MM.1S (cell line): ENCODE measurements at regions not wholly inside any gene's neighbourhood (a gene's known extent, or its start where the extent isn't known, plus 50 kb on each side); places are given as distances from the start of the nearest gene placed in this dataset.
"Not testable (repeated sequence)": the region's sequence is repeated elsewhere in the genome, so short reads cannot be mapped to it uniquely, and the experiment has no call there.

ENCODE experiments used
- DNase-seq: peaks from one replicate; pipeline ENCODE4 v3.0.0-alpha.2; 2015
- H2AFZ ChIP-seq: fragments of 300-600 bp; sonication (generic); 2 replicates; pipeline ENCODE4 v1.6.0; 2016; ENCODE audit warnings: antibody characterized with exemption, low read length
- H3F3A ChIP-seq: fragments of 300-600 bp; sonication (generic); 2 replicates; pipeline ENCODE4 v1.6.1; 2016; ENCODE audit warnings: mild to moderate bottlenecking, antibody characterized with exemption, low read length, moderate library complexity, mixed read lengths; ENCODE audit not compliant: insufficient read depth
- H3K27ac ChIP-seq: fragments of 300-600 bp; sonication (generic); 2 replicates; pipeline ENCODE4 v1.5.1; 2016; ENCODE audit warnings: mild to moderate bottlenecking, low read length
- H3K27me3 ChIP-seq: fragments of 300-600 bp; sonication (generic); replicated peaks from 2 replicates; pipeline ENCODE4 v1.6.0; 2016; ENCODE audit warnings: low read length; ENCODE audit not compliant: insufficient read depth
- H3K36me3 ChIP-seq: fragments of 300-600 bp; sonication (generic); replicated peaks from 2 replicates; pipeline ENCODE4 v1.6.1; 2016; ENCODE audit warnings: mild to moderate bottlenecking, low read length, mixed read lengths; ENCODE audit not compliant: insufficient read depth
- H3K4me1 ChIP-seq: fragments of 300-600 bp; sonication (generic); 2 replicates; pipeline ENCODE4 v1.6.1; 2016; ENCODE audit warnings: low read length, mixed read lengths
- H3K4me2 ChIP-seq: fragments of 300-600 bp; sonication (generic); 2 replicates; pipeline ENCODE4 v1.6.0; 2016; ENCODE audit warnings: low read depth, low read length
- H3K4me3 ChIP-seq: fragments of 300-600 bp; sonication (generic); 2 replicates; pipeline ENCODE4 v1.5.1; 2016; ENCODE audit warnings: low read length, mixed read lengths
- H3K79me2 ChIP-seq: fragments of 300-600 bp; sonication (generic); 2 replicates; pipeline ENCODE4 v1.6.1; 2016; ENCODE audit warnings: mixed run types, low read length, mixed read lengths
- H3K9ac ChIP-seq: fragments of 300-600 bp; sonication (generic); 2 replicates; pipeline ENCODE4 v1.6.1; 2016; ENCODE audit warnings: low read length, mixed read lengths
- H3K9me2 ChIP-seq: fragments of 300-600 bp; sonication (generic); replicated peaks from 2 replicates; pipeline ENCODE4 v1.6.1; 2016; ENCODE audit warnings: mild to moderate bottlenecking, low read length, mixed read lengths; ENCODE audit not compliant: insufficient read depth
- H3K9me3 ChIP-seq: fragments of 300-600 bp; sonication (generic); replicated peaks from 2 replicates; pipeline ENCODE4 v1.6.1; 2016; ENCODE audit warnings: mild to moderate bottlenecking, low read length, mixed read lengths; ENCODE audit not compliant: insufficient read depth
- H4K20me1 ChIP-seq: fragments of 300-600 bp; sonication (generic); 2 replicates; pipeline ENCODE4 v1.6.1; 2016; ENCODE audit warnings: mild to moderate bottlenecking, low read length, moderate library complexity, mixed read lengths; ENCODE audit not compliant: insufficient read depth
- CTCF ChIP-seq: fragments of 300-600 bp; sonication (generic); IDR thresholded peaks from 2 replicates; pipeline ENCODE4 v1.5.1; 2016; ENCODE audit warnings: antibody characterized with exemption, low read length, mixed read lengths
- EZH2 ChIP-seq: fragments of 300-600 bp; sonication (generic); optimal IDR thresholded peaks from 2 replicates; pipeline ENCODE3; 2017; ENCODE audit warnings: low read depth, mild to moderate bottlenecking, antibody characterized with exemption, low read length, mixed read lengths
- EZH2phosphoT487 ChIP-seq: fragments of 300-600 bp; sonication (generic); IDR thresholded peaks from 2 replicates; pipeline ENCODE4 v1.6.1; 2018; ENCODE audit warnings: antibody characterized with exemption, low read length

- TF ChIP-seq EZH2 (no peak), CTCF (no peak), EZH2phosphoT487 (no peak)
- no peaks in the 10 kb centered on the region for H3K9me3 ChIP-seq
- H3K36me3 ChIP-seq = no peaks in the 10 kb centered on the region
- H3K9me2 ChIP-seq = no peaks in the 10 kb centered on the region
- H3K27ac ChIP-seq = no peak overlapping the region
- H3K4me3 ChIP-seq = no peak overlapping the region
- no peak overlapping the region for H3K4me2 ChIP-seq
- H3F3A ChIP-seq = no peaks in the 10 kb centered on the region
- H3K79me2 ChIP-seq = no peaks in the 10 kb centered on the region
- H3K4me1 ChIP-seq = peaks cover 5% of the 10 kb centered on the region; the same call in 1 of the 2 replicates
- no peak overlapping the region for H2AFZ ChIP-seq
- no peaks in the 10 kb centered on the region for H3K27me3 ChIP-seq
- H3K9ac ChIP-seq = no peak overlapping the region
- DNase-seq = no peak
- no peaks in the 10 kb centered on the region for H4K20me1 ChIP-seq
Observed at GRCh38 chr11:59028105-59028504, 58.0 kb upstream of the GLYATL1B start.

- no peak overlapping the region for H3K4me2 ChIP-seq
- no peaks in the 10 kb centered on the region for H4K20me1 ChIP-seq
- H2AFZ ChIP-seq = no peak overlapping the region
- H3K4me1 ChIP-seq = peaks cover 5% of the 10 kb centered on the region; the same call in 1 of the 2 replicates
- H3K4me3 ChIP-seq = no peak overlapping the region
- no peak overlapping the region for H3K27ac ChIP-seq
- H3K9ac ChIP-seq = no peak overlapping the region
- H3K79me2 ChIP-seq = no peaks in the 10 kb centered on the region
- H3F3A ChIP-seq = no peaks in the 10 kb centered on the region
- H3K36me3 ChIP-seq = no peaks in the 10 kb centered on the region
- no peak for TF ChIP-seq EZH2phosphoT487
- no peaks in the 10 kb centered on the region for H3K27me3 ChIP-seq
- H3K9me2 ChIP-seq = no peaks in the 10 kb centered on the region
- H3K9me3 ChIP-seq = no peaks in the 10 kb centered on the region
- DNase-seq = no peak
Observed at GRCh38 chr11:59029366-59029889, 56.7 kb upstream of the GLYATL1B start.

DNA sequence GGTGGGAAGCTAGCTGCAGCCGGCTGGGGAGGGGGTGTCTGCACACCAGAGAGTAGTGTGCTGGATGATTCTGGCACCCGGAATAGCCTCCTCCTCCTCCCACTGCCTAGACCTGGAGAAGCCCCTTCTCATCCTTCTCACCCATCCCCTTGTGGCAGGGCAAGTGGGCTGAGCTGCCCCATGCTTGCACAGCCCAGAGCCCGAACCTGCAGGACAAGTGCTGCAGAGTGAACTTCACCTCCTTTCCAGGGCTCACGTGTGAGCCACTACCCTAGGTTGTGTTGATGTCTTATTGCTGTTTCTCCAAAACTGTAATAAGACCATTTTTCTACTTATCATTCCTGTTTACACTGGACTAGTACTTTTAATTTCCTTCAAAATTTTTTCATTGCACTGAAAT lies 56.1 kb upstream of the GLYATL1B start:
- Histone ChIP-seq H3F3A (no peaks in the 10 kb centered on the region), H3K4me2 (no peak overlapping the region), H3K36me3 (no peaks in the 10 kb centered on the region), H3K9me2 (no peaks in the 10 kb centered on the region), H3K9me3 (no peaks in the 10 kb centered on the region), H3K27me3 (no peaks in the 10 kb centered on the region), H3K4me3 (no peak overlapping the region), H2AFZ (no peak overlapping the region), H3K79me2 (no peaks in the 10 kb centered on the region), H3K27ac (no peak overlapping the region), H4K20me1 (no peaks in the 10 kb centered on the region), H3K9ac (no peak overlapping the region), H3K4me1 (peaks cover 5% of the 10 kb centered on the region; the same call in 1 of the 2 replicates)
- TF ChIP-seq EZH2phosphoT487 (no peak), EZH2 (no peak), CTCF (no peak)
- DNase-seq = no peak

DNA sequence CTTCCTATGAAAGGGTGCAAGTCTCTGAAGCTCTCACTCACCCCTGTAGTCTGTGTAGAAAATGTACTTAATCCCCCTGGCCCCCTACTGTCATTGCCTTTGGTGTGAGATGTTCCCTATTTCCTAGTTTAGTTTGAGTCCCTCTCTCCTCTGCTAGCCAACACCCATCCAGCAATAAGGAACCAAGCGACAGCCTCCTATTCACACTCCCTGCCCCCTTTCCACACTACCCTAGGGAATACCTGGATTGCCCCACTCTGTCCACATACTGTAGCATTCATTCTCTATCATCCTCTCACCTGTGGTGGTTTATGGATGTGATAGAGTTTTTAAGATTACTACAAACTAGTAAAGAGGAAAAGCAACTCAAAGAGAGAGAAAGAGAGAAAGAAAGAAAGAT lies 54.4 kb upstream of the GLYATL1B start:
- not testable (repeated sequence) for H3K27ac ChIP-seq, H4K20me1 ChIP-seq, H3K36me3 ChIP-seq, H3K27me3 ChIP-seq, H3K9ac ChIP-seq, H3K4me1 ChIP-seq, H3K79me2 ChIP-seq, DNase-seq, H2AFZ ChIP-seq, H3K9me3 ChIP-seq, H3K4me2 ChIP-seq, H3K4me3 ChIP-seq, H3K9me2 ChIP-seq, H3F3A ChIP-seq
